DND-41 (cell line): ENCODE measurements at regions not wholly inside any gene's neighbourhood (a gene's known extent, or its start where the extent isn't known, plus 50 kb on each side); places are given as distances from the start of the nearest gene placed in this dataset.

Source experiments
- CTCF ChIP-seq: IDR thresholded peaks from 2 replicates; pipeline ENCODE4 v1.5.1; 2012; ENCODE audit warnings: borderline replicate concordance, low read length, moderate library complexity, mild to moderate bottlenecking; ENCODE audit not compliant: poor library complexity, severe bottlenecking; ENCODE audit errors: extremely low read depth
- EZH2 ChIP-seq: IDR thresholded peaks from 3 replicates; pipeline ENCODE4 v1.6.1; 2012; ENCODE audit warnings: borderline replicate concordance, low read depth, mild to moderate bottlenecking, moderate library complexity, low read length, inconsistent platforms; ENCODE audit not compliant: severe bottlenecking

- TF ChIP-seq CTCF (no peak), EZH2 (no peak)
Observed at GRCh38 chr5:50564079-50564478, 102.4 kb upstream of the PARP8 start.
